ENCODE measurements at regions not wholly inside any gene's neighbourhood (a gene's known extent, or its start where the extent isn't known, plus 50 kb on each side); places are given as distances from the start of the nearest gene placed in this dataset.
A peak's percentile ranks its signal among the peaks of the same experiment; 100 is the strongest.

DNA sequence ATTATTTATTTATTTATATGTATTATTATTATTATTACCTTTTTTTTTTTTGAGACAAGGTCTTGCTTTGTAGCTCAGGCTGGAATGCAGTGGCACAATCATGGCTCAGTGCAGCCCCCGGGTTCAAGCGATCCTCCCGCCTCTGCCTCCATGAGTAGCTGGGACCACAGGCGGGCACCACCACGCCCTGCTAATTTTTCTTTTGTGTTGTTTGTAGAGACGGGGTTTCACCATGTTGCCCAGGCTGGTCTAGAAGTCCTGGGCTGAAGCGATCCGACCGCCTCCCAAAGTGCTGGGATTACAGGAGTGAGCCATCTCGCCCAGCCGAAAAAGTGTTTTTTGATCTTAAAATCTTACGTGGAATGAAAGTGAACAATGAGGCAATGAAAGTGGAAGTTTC is 79.4 kb upstream of the C1GALT1 start:
- Histone ChIP-seq H3K4me2 (ENCODE audit: insufficient read depth, insufficient read length, low read length) (no peak overlapping the region), H2BK5ac (ENCODE audit: insufficient read length, low read length) (no peak overlapping the region), H3K4ac (ENCODE audit: low read depth, low read length) (no peak overlapping the region), H4K91ac (ENCODE audit: insufficient read length, low read depth, low read length) (no peak overlapping the region), H3K79me1 (ENCODE audit: insufficient read depth, low read depth, low read length, poor library complexity, severe bottlenecking) (no peaks in the 10 kb centered on the region), H3K18ac (ENCODE audit: insufficient read length, low read depth, low read length) (no peak overlapping the region), H2BK20ac (ENCODE audit: low read depth, low read length, poor library complexity, severe bottlenecking) (no peak overlapping the region), H3K79me2 (ENCODE audit: insufficient read depth, low read length) (no peaks in the 10 kb centered on the region), H2BK120ac (ENCODE audit: low read depth, low read length, poor library complexity, severe bottlenecking) (no peak overlapping the region), H4K20me1 (ENCODE audit: control insufficient read depth, insufficient read depth, insufficient read length) (no peaks in the 10 kb centered on the region), H3K27me3 (ENCODE audit: insufficient read depth, low read length) (no peaks in the 10 kb centered on the region), H4K8ac (replicated peaks; ENCODE audit: insufficient read length, low read depth, low read length) (no peak overlapping the region), H3K9ac (ENCODE audit: extremely low read depth, insufficient read length, low read length) (no peak overlapping the region), H3K4me1 (ENCODE audit: insufficient read depth, low read length) (peaks cover 6% of the 10 kb centered on the region), H2AFZ (ENCODE audit: low read length) (no peak overlapping the region), H2BK15ac (ENCODE audit: low read depth, low read length) (no peak overlapping the region), H2AK5ac (ENCODE audit: insufficient read length, low read length) (no peak overlapping the region), H3K27ac (ENCODE audit: insufficient read length, low read depth, low read length) (no peak overlapping the region), H4K5ac (ENCODE audit: insufficient read length, low read depth, low read length) (no peak overlapping the region), H3K9me3 (ENCODE audit: control insufficient read depth, low read depth, low read length) (no peaks in the 10 kb centered on the region), H3K14ac (ENCODE audit: insufficient read depth, low read length) (no peak overlapping the region), H3K56ac (ENCODE audit: insufficient read length, low read depth, low read length) (no peak overlapping the region), H3K23ac (ENCODE audit: insufficient read length, low read depth, low read length) (no peak overlapping the region), H3T11ph (ENCODE audit: low read length) (no peak overlapping the region), H3K23me2 (ENCODE audit: insufficient read length, low read depth, low read length, poor library complexity, severe bottlenecking) (no peaks in the 10 kb centered on the region), H2BK12ac (ENCODE audit: insufficient read length, low read depth, low read length) (no peak overlapping the region)
- no peak for DNase-seq
- Mint-ChIP-seq H3K9me3 (peaks cover 3% of the 10 kb centered on the region in 2 experiments), H3K36me3 (ENCODE audit: insufficient read depth in 1 of 3, low read depth in 3 of 3) (peaks cover 0 to 3% (median 3%) of the 10 kb centered on the region in 3 experiments; a peak in 4 of 7 replicates), H3K4me1 (peaks cover 68 to 69% of the 10 kb centered on the region in 2 experiments), H3K4me3 (no peak overlapping the region), H3K27me3 (ENCODE audit: low read depth) (no peaks in the 10 kb centered on the region; the same call in 1 of the 2 replicates), H3K27ac (peak overlapping the region in 1 of 3 experiments; percentile 7; a peak in 1 of 7 replicates)
- TF ChIP-seq CTCF (conservative IDR thresholded peaks at IDR 0.05): no peak
- no CpG with 5 or more reads among the region's 12 CpGs for WGBS (ENCODE audit: extremely low coverage, insufficient read length, low lambda C conversion rate)
